WI38 (cell line): ENCODE measurements at regions not wholly inside any gene's neighbourhood (a gene's known extent, or its start where the extent isn't known, plus 50 kb on each side); places are given as distances from the start of the nearest gene placed in this dataset.
A peak's percentile ranks its signal among the peaks of the same experiment; 100 is the strongest.

Source experiments
- H3K4me3 ChIP-seq: 2 replicates; pipeline ENCODE4 v1.5.1; 2011; ENCODE audit warnings: low read depth, mild to moderate bottlenecking, control low read depth, low read length
- CTCF ChIP-seq: IDR thresholded peaks from 2 replicates; pipeline ENCODE4 v1.5.1; 2012; ENCODE audit warnings: low read depth, mild to moderate bottlenecking, control low read depth, low read length

GRCh38 chr5:88666761-88667495 lies 216.1 kb downstream of the MEF2C start:
- TF ChIP-seq CTCF: no peak
- H3K4me3 ChIP-seq: peak overlapping the region; percentile 61

GRCh38 chr5:88665750-88666215 lies 217.2 kb downstream of the MEF2C start:
- peak overlapping the region; percentile 16; the same call in 1 of the 2 replicates for H3K4me3 ChIP-seq
- TF ChIP-seq CTCF: no peak

- H3K4me3 ChIP-seq: no peak overlapping the region
These were observed 218.3 kb downstream of the MEF2C start for GRCh38 chr5:88664645-88665044.

GRCh38 chr5:88663793-88664216 lies 219.2 kb downstream of the MEF2C start:
- no peak overlapping the region for H3K4me3 ChIP-seq
- TF ChIP-seq CTCF: no peak

More at GRCh38 chr5:88664645-88665044, 218.3 kb downstream of the MEF2C start:
- TF ChIP-seq CTCF: no peak

GRCh38 chr5:88662846-88663245 lies 220.1 kb downstream of the MEF2C start:
- TF ChIP-seq CTCF: no peak
- H3K4me3 ChIP-seq: no peak overlapping the region

- no peak for TF ChIP-seq CTCF
- H3K4me3 ChIP-seq: no peak overlapping the region
These were observed 221.2 kb downstream of the MEF2C start for GRCh38 chr5:88661806-88662207.

- no peak for TF ChIP-seq CTCF
- peak overlapping the region; percentile 57 for H3K4me3 ChIP-seq
These were observed 221.8 kb downstream of the MEF2C start for GRCh38 chr5:88660947-88661805.
